ENCODE measurements at regions not wholly inside any gene's neighbourhood (a gene's known extent, or its start where the extent isn't known, plus 50 kb on each side); places are given as distances from the start of the nearest gene placed in this dataset.

- no peak for TF ChIP-seq POLR2A (IDR thresholded peaks at IDR 0.05)
- TF ChIP-seq, protein P1, sequence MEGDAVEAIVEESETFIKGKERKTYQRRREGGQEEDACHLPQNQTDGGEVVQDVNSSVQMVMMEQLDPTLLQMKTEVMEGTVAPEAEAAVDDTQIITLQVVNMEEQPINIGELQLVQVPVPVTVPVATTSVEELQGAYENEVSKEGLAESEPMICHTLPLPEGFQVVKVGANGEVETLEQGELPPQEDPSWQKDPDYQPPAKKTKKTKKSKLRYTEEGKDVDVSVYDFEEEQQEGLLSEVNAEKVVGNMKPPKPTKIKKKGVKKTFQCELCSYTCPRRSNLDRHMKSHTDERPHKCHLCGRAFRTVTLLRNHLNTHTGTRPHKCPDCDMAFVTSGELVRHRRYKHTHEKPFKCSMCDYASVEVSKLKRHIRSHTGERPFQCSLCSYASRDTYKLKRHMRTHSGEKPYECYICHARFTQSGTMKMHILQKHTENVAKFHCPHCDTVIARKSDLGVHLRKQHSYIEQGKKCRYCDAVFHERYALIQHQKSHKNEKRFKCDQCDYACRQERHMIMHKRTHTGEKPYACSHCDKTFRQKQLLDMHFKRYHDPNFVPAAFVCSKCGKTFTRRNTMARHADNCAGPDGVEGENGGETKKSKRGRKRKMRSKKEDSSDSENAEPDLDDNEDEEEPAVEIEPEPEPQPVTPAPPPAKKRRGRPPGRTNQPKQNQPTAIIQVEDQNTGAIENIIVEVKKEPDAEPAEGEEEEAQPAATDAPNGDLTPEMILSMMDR (IDR thresholded peaks at IDR 0.05 in 4 of 5, conservative IDR thresholded peaks at IDR 0.05 in 1 of 5): no peak
These were observed 115.8 kb upstream of the PBX1 start for GRCh38 chr1:164443166-164443565.

Measured in gastrocnemius medialis (tissue), 4 donors.